ENCODE measurements at regions not wholly inside any gene's neighbourhood (a gene's known extent, or its start where the extent isn't known, plus 50 kb on each side); places are given as distances from the start of the nearest gene placed in this dataset.

GRCh38 chr1:189289346-189289745 lies 1188.3 kb downstream of the BRINP3 start:
- H3K36me3 ChIP-seq (ENCODE audit: insufficient read depth, low read length) = no peaks in the 10 kb centered on the region
- Mint-ChIP-seq H3K4me1 (ENCODE audit: low read depth) (no peaks in the 10 kb centered on the region), H3K27ac (no peak overlapping the region), H3K9me3 (peaks cover 5% of the 10 kb centered on the region), H3K27me3 (no peaks in the 10 kb centered on the region), H3K4me3 (no peak overlapping the region), H3K36me3 (ENCODE audit: low read depth) (no peaks in the 10 kb centered on the region)
- ChIA-PET POLR2A (no interaction called here), CTCF (no interaction called here)
- H3K4me1 ChIP-seq (ENCODE audit: insufficient read depth, low read length) = no peaks in the 10 kb centered on the region
- H3K9me3 ChIP-seq (ENCODE audit: control insufficient read depth in 1 of 2, insufficient read depth in 1 of 2, low read length in 2 of 2) = no peaks in the 10 kb centered on the region
- no peak for TF ChIP-seq CTCF (IDR thresholded peaks at IDR 0.05)
- intact Hi-C loops (cut with DNase I, micrococcal nuclease) = no loop called here
- no peak for DNase-seq
- no peak overlapping the region for H3K27ac ChIP-seq (ENCODE audit: low read depth in 1 of 2, low read length in 2 of 2)
- H3K27me3 ChIP-seq (ENCODE audit: control insufficient read depth in 1 of 2, insufficient read depth in 2 of 2, low read length in 2 of 2) = no peaks in the 10 kb centered on the region
- H3K4me3 ChIP-seq (ENCODE audit: low read length) = no peak overlapping the region
- no peak for ATAC-seq (ENCODE audit: poor library complexity)

GRCh38 chr1:189301235-189301634 lies 1176.4 kb downstream of the BRINP3 start:
- Histone ChIP-seq H3K27ac (ENCODE audit: low read depth in 1 of 2, low read length in 2 of 2) (no peak overlapping the region), H3K4me1 (ENCODE audit: insufficient read depth, low read length) (no peaks in the 10 kb centered on the region), H3K9me3 (ENCODE audit: control insufficient read depth in 1 of 2, insufficient read depth in 1 of 2, low read length in 2 of 2) (no peaks in the 10 kb centered on the region), H3K4me3 (ENCODE audit: low read length) (no peak overlapping the region), H3K36me3 (ENCODE audit: insufficient read depth, low read length) (no peaks in the 10 kb centered on the region), H3K27me3 (ENCODE audit: control insufficient read depth in 1 of 2, insufficient read depth in 2 of 2, low read length in 2 of 2) (no peaks in the 10 kb centered on the region)
- H3K4me3 Mint-ChIP-seq = no peak overlapping the region
- H3K9me3 Mint-ChIP-seq = peaks cover 18% of the 10 kb centered on the region
- ChIA-PET POLR2A (no interaction called here), CTCF (no interaction called here)
- no peaks in the 10 kb centered on the region for H3K4me1 Mint-ChIP-seq (ENCODE audit: low read depth)
- no peak overlapping the region for H3K27ac Mint-ChIP-seq
- no peaks in the 10 kb centered on the region for H3K27me3 Mint-ChIP-seq
- H3K36me3 Mint-ChIP-seq (ENCODE audit: low read depth) = no peaks in the 10 kb centered on the region
- no peak for ATAC-seq (ENCODE audit: poor library complexity)
- TF ChIP-seq CTCF (IDR thresholded peaks at IDR 0.05) = no peak
- intact Hi-C loops (cut with DNase I, micrococcal nuclease) = no loop called here
- no peak for DNase-seq

- Histone ChIP-seq H3K27ac (ENCODE audit: low read depth in 1 of 2, low read length in 2 of 2) (no peak overlapping the region), H3K4me1 (ENCODE audit: insufficient read depth, low read length) (no peaks in the 10 kb centered on the region), H3K4me3 (ENCODE audit: low read length) (no peak overlapping the region), H3K27me3 (ENCODE audit: control insufficient read depth in 1 of 2, insufficient read depth in 2 of 2, low read length in 2 of 2) (no peaks in the 10 kb centered on the region), H3K9me3 (ENCODE audit: control insufficient read depth in 1 of 2, insufficient read depth in 1 of 2, low read length in 2 of 2) (no peaks in the 10 kb centered on the region), H3K36me3 (ENCODE audit: insufficient read depth, low read length) (no peaks in the 10 kb centered on the region)
- ChIA-PET CTCF (no interaction called here), POLR2A (no interaction called here)
- Mint-ChIP-seq H3K4me3 (no peak overlapping the region), H3K36me3 (ENCODE audit: low read depth) (no peaks in the 10 kb centered on the region), H3K9me3 (peaks cover 14% of the 10 kb centered on the region), H3K27ac (no peak overlapping the region), H3K4me1 (ENCODE audit: low read depth) (no peaks in the 10 kb centered on the region), H3K27me3 (no peaks in the 10 kb centered on the region)
- intact Hi-C loops (cut with DNase I, micrococcal nuclease) = no loop called here
- TF ChIP-seq CTCF (IDR thresholded peaks at IDR 0.05) = no peak
- ATAC-seq (ENCODE audit: poor library complexity) (no peak), DNase-seq (no peak)
Observed at GRCh38 chr1:189305279-189305678, 1172.4 kb downstream of the BRINP3 start.
